GM23338 (cell line): ENCODE measurements at regions not wholly inside any gene's neighbourhood (a gene's known extent, or its start where the extent isn't known, plus 50 kb on each side); places are given as distances from the start of the nearest gene placed in this dataset.

ENCODE experiments used
- ATAC-seq: fragments of 200-7000 bp; cut with Tn5 transposase; 3 replicates; pipeline ENCODE4 v1.9.1; 2020
- DNase-seq: peaks from one replicate; pipeline ENCODE4 v3.0.0-alpha.2; 2015; ENCODE audit warnings: low spot score
- H2AFZ ChIP-seq: fragments of 200-600 bp; sonication (generic); 2 replicates; pipeline ENCODE4 v1.8.0; 2016; ENCODE audit warnings: antibody characterized with exemption, mild to moderate bottlenecking, moderate library complexity
- H3F3A ChIP-seq: fragments of 200-600 bp; sonication (generic); replicated peaks from 2 replicates; pipeline ENCODE4 v1.8.0; 2017; ENCODE audit warnings: antibody characterized with exemption, mixed run types, low read depth
- H3K27ac ChIP-seq: fragments of 200-600 bp; sonication (generic); 2 replicates; pipeline ENCODE4 v1.6.1; 2016; ENCODE audit warnings: low read depth
- H3K27me3 ChIP-seq: fragments of 200-600 bp; sonication (generic); 2 replicates; pipeline ENCODE4 v1.8.0; 2016; ENCODE audit warnings: mild to moderate bottlenecking, mixed run types, moderate library complexity; ENCODE audit not compliant: insufficient read depth
- H3K36me3 ChIP-seq: fragments of 200-600 bp; sonication (generic); 2 replicates; pipeline ENCODE4 v1.8.0; 2016; ENCODE audit warnings: mild to moderate bottlenecking; ENCODE audit not compliant: insufficient read depth
- H3K4me1 ChIP-seq: fragments of 200-600 bp; sonication (generic); 2 replicates; pipeline ENCODE4 v1.8.0; 2016; ENCODE audit warnings: mild to moderate bottlenecking, moderate library complexity; ENCODE audit not compliant: insufficient read depth
- H3K4me2 ChIP-seq: fragments of 200-600 bp; sonication (generic); 2 replicates; pipeline ENCODE4 v1.7.1; 2017; ENCODE audit warnings: mixed run types
- H3K4me3 ChIP-seq: fragments of 200-600 bp; sonication (generic); 2 replicates; pipeline ENCODE4 v1.6.1; 2016; ENCODE audit warnings: mixed run types
- H3K79me2 ChIP-seq: fragments of 200-600 bp; sonication (generic); replicated peaks from 2 replicates; pipeline ENCODE4 v1.8.0; 2017; ENCODE audit warnings: mild to moderate bottlenecking; ENCODE audit not compliant: insufficient read depth
- H3K9me2 ChIP-seq: fragments of 200-600 bp; sonication (generic); 2 replicates; pipeline ENCODE4 v1.8.0; 2017; ENCODE audit not compliant: insufficient read depth
- H4K20me1 ChIP-seq: fragments of 200-600 bp; sonication (generic); replicated peaks from 2 replicates; pipeline ENCODE4 v1.8.0; 2017; ENCODE audit warnings: mild to moderate bottlenecking; ENCODE audit not compliant: insufficient read depth
- H3K27ac Mint-ChIP-seq: 2 replicates; pipeline ENCODE4 v1.8.0; 2020; ENCODE audit warnings: inconsistent platforms, mild to moderate bottlenecking, moderate library complexity, mixed read lengths
- H3K27me3 Mint-ChIP-seq: 3 replicates; pipeline ENCODE4 v1.8.0; 2022; ENCODE audit warnings: low read depth, mild to moderate bottlenecking, moderate library complexity, mixed read lengths, inconsistent platforms; ENCODE audit not compliant: insufficient read depth, poor library complexity
- H3K36me3 Mint-ChIP-seq: 3 replicates; pipeline ENCODE4 v1.8.0; 2021; ENCODE audit warnings: low read depth, mild to moderate bottlenecking, inconsistent platforms, moderate library complexity, mixed read lengths
- H3K4me1 Mint-ChIP-seq: 3 replicates; pipeline ENCODE4 v1.8.0; 2020; ENCODE audit warnings: mild to moderate bottlenecking, inconsistent platforms, mixed read lengths
- H3K4me3 Mint-ChIP-seq: 3 replicates; pipeline ENCODE4 v1.8.0; 2021; ENCODE audit warnings: moderate library complexity, mild to moderate bottlenecking, inconsistent platforms, mixed read lengths
- H3K9me3 Mint-ChIP-seq: 3 replicates; pipeline ENCODE4 v1.8.0; 2020; ENCODE audit warnings: moderate library complexity, mild to moderate bottlenecking, inconsistent platforms, mixed read lengths
- CREB1 ChIP-seq: fragments of 250-450 bp; sonication (Bioruptor Pico); IDR thresholded peaks from 2 replicates; pipeline ENCODE4 v1.5.0; 2020; ENCODE audit warnings: low read depth, mild to moderate bottlenecking, moderate library complexity
- EZH2phosphoT487 ChIP-seq: fragments of 200-600 bp; sonication (generic); IDR thresholded peaks from one replicate; pipeline ENCODE4 v1.8.1; 2018; ENCODE audit warnings: antibody characterized with exemption; ENCODE audit not compliant: unreplicated experiment
- JUNB ChIP-seq: IDR thresholded peaks from one replicate; pipeline ENCODE4 v1.6.1; 2016; ENCODE audit warnings: antibody characterized with exemption; ENCODE audit not compliant: unreplicated experiment
- NANOG ChIP-seq: IDR thresholded peaks from 2 replicates; pipeline ENCODE4 v1.6.1; 2016; ENCODE audit warnings: antibody characterized with exemption, borderline replicate concordance
- POLR2AphosphoS5 ChIP-seq: IDR thresholded peaks from 2 replicates; pipeline ENCODE4 v1.6.1; 2016; ENCODE audit warnings: antibody characterized with exemption, low read depth
- STAT1 ChIP-seq: IDR thresholded peaks from one replicate; pipeline ENCODE4 v1.6.1; 2016; ENCODE audit warnings: antibody characterized with exemption; ENCODE audit not compliant: unreplicated experiment
- ZNF114 ChIP-seq: fragments of 250-450 bp; sonication (Bioruptor Pico); IDR thresholded peaks from 2 replicates; pipeline ENCODE4 v1.5.0; 2020; ENCODE audit warnings: mild to moderate bottlenecking, moderate library complexity
- ZNF331 ChIP-seq: fragments of 250-450 bp; sonication (Bioruptor Pico); IDR thresholded peaks from 2 replicates; pipeline ENCODE4 v1.5.0; 2020; ENCODE audit warnings: low read depth, mild to moderate bottlenecking, moderate library complexity
- TF ChIP-seq, protein P1 (sequence below): IDR thresholded peaks from 2 replicates; pipeline ENCODE4 v1.6.1; 2016; ENCODE audit warnings: antibody characterized with exemption
- TF ChIP-seq, protein P2 (sequence below): fragments of 250-450 bp; sonication (Bioruptor Pico); IDR thresholded peaks from 2 replicates; pipeline ENCODE4 v1.5.0; 2020; ENCODE audit warnings: mild to moderate bottlenecking, moderate library complexity
- TF ChIP-seq, protein P3 (sequence below), 2 experiments: fragments of 200-600 bp in 1 of 2; sonication (generic) in 1 of 2; conservative IDR thresholded peaks; 2 replicates each; pipeline versions ENCODE4 v1.5.1 to v1.6.1; 2016 to 2017; ENCODE audit warnings: antibody characterized with exemption in 2 of 2, low read depth in 2 of 2, mild to moderate bottlenecking in 2 of 2, moderate library complexity in 1 of 2

DNA sequence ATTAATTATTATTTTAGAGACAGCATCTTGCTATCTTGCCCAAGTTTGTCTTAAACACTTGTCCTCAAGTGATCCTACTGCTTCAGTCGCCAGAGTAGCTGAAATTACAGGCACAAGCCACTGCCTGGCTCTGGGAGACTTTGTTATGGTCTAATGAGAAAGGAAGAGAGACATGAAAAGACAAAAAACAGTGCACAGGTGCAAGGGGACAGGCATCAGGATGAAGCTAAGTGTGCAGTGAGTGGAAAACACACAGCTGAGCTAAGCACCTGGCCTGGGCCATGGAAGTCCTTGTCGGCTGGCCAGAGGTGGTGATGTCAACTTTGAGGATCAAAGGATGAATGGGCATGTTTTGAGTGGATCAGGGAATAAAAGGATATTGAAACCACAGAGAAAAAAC lies 102.7 kb downstream of the HS3ST1 start:
- H3K4me2 ChIP-seq, result no peak overlapping the region
- H3K36me3 ChIP-seq, result peaks cover 18% of the 10 kb centered on the region
- no peak for TF ChIP-seq STAT1
- no peak overlapping the region for H3K27ac ChIP-seq
- no peak overlapping the region for H3K27ac Mint-ChIP-seq
- H2AFZ ChIP-seq, result no peak overlapping the region
- no peaks in the 10 kb centered on the region for H3K4me1 Mint-ChIP-seq
- H3K4me3 Mint-ChIP-seq, result no peak overlapping the region
- ATAC-seq (no peak), DNase-seq (no peak)
- no peaks in the 10 kb centered on the region for H3K4me1 ChIP-seq
- H3K79me2 ChIP-seq, result no peaks in the 10 kb centered on the region
- no peak overlapping the region for H3K4me3 ChIP-seq
- H3K9me2 ChIP-seq, result no peaks in the 10 kb centered on the region
- H3K27me3 Mint-ChIP-seq, result no peaks in the 10 kb centered on the region
- H3F3A ChIP-seq, result no peaks in the 10 kb centered on the region
- H3K36me3 Mint-ChIP-seq, result peaks cover 36% of the 10 kb centered on the region
- H3K9me3 Mint-ChIP-seq, result peaks cover 41% of the 10 kb centered on the region
- H4K20me1 ChIP-seq, result no peaks in the 10 kb centered on the region
- H3K27me3 ChIP-seq, result no peaks in the 10 kb centered on the region

DNA sequence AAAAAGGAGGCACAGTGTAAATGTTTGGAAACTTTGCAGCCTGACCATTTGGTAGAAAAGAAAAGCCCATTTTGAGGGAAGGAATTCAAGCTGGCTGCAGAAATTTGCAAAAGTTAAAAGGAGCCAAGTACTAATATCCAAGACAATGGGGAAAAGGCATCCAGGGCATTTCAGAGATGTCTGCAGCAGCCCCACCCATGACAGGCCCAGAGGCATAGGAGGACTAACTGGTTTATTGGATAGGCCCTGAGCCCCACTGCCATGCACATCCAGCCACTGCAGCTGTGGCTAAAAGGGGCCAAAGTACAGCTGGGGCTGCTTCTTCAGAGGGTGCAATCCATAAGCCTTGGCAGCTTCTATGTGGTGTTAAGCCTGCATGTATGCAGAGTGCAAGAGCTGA lies 104.9 kb downstream of the HS3ST1 start:
- Mint-ChIP-seq H3K27me3 (no peaks in the 10 kb centered on the region), H3K27ac (no peak overlapping the region), H3K4me1 (no peaks in the 10 kb centered on the region), H3K36me3 (peaks cover 36% of the 10 kb centered on the region), H3K4me3 (no peak overlapping the region), H3K9me3 (peaks cover 46% of the 10 kb centered on the region)
- Histone ChIP-seq H3K36me3 (peaks cover 18% of the 10 kb centered on the region), H3K4me2 (no peak overlapping the region), H3K4me1 (no peaks in the 10 kb centered on the region), H3K79me2 (no peaks in the 10 kb centered on the region), H3K27ac (no peak overlapping the region), H3K27me3 (no peaks in the 10 kb centered on the region), H2AFZ (no peak overlapping the region), H4K20me1 (no peaks in the 10 kb centered on the region), H3F3A (no peaks in the 10 kb centered on the region), H3K9me2 (no peaks in the 10 kb centered on the region), H3K4me3 (no peak overlapping the region)
- peak; percentile 27 for DNase-seq
- ATAC-seq, result no peak
- TF ChIP-seq, protein P1, sequence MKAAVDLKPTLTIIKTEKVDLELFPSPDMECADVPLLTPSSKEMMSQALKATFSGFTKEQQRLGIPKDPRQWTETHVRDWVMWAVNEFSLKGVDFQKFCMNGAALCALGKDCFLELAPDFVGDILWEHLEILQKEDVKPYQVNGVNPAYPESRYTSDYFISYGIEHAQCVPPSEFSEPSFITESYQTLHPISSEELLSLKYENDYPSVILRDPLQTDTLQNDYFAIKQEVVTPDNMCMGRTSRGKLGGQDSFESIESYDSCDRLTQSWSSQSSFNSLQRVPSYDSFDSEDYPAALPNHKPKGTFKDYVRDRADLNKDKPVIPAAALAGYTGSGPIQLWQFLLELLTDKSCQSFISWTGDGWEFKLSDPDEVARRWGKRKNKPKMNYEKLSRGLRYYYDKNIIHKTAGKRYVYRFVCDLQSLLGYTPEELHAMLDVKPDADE, result no peak
- TF ChIP-seq NANOG (no peak), ZNF331 (no peak), CREB1 (CRISPR knock-in tag) (no peak), EZH2phosphoT487 (no peak), POLR2AphosphoS5 (no peak), JUNB (no peak), STAT1 (no peak), ZNF114 (CRISPR knock-in tag) (no peak)
- TF ChIP-seq, protein P2, sequence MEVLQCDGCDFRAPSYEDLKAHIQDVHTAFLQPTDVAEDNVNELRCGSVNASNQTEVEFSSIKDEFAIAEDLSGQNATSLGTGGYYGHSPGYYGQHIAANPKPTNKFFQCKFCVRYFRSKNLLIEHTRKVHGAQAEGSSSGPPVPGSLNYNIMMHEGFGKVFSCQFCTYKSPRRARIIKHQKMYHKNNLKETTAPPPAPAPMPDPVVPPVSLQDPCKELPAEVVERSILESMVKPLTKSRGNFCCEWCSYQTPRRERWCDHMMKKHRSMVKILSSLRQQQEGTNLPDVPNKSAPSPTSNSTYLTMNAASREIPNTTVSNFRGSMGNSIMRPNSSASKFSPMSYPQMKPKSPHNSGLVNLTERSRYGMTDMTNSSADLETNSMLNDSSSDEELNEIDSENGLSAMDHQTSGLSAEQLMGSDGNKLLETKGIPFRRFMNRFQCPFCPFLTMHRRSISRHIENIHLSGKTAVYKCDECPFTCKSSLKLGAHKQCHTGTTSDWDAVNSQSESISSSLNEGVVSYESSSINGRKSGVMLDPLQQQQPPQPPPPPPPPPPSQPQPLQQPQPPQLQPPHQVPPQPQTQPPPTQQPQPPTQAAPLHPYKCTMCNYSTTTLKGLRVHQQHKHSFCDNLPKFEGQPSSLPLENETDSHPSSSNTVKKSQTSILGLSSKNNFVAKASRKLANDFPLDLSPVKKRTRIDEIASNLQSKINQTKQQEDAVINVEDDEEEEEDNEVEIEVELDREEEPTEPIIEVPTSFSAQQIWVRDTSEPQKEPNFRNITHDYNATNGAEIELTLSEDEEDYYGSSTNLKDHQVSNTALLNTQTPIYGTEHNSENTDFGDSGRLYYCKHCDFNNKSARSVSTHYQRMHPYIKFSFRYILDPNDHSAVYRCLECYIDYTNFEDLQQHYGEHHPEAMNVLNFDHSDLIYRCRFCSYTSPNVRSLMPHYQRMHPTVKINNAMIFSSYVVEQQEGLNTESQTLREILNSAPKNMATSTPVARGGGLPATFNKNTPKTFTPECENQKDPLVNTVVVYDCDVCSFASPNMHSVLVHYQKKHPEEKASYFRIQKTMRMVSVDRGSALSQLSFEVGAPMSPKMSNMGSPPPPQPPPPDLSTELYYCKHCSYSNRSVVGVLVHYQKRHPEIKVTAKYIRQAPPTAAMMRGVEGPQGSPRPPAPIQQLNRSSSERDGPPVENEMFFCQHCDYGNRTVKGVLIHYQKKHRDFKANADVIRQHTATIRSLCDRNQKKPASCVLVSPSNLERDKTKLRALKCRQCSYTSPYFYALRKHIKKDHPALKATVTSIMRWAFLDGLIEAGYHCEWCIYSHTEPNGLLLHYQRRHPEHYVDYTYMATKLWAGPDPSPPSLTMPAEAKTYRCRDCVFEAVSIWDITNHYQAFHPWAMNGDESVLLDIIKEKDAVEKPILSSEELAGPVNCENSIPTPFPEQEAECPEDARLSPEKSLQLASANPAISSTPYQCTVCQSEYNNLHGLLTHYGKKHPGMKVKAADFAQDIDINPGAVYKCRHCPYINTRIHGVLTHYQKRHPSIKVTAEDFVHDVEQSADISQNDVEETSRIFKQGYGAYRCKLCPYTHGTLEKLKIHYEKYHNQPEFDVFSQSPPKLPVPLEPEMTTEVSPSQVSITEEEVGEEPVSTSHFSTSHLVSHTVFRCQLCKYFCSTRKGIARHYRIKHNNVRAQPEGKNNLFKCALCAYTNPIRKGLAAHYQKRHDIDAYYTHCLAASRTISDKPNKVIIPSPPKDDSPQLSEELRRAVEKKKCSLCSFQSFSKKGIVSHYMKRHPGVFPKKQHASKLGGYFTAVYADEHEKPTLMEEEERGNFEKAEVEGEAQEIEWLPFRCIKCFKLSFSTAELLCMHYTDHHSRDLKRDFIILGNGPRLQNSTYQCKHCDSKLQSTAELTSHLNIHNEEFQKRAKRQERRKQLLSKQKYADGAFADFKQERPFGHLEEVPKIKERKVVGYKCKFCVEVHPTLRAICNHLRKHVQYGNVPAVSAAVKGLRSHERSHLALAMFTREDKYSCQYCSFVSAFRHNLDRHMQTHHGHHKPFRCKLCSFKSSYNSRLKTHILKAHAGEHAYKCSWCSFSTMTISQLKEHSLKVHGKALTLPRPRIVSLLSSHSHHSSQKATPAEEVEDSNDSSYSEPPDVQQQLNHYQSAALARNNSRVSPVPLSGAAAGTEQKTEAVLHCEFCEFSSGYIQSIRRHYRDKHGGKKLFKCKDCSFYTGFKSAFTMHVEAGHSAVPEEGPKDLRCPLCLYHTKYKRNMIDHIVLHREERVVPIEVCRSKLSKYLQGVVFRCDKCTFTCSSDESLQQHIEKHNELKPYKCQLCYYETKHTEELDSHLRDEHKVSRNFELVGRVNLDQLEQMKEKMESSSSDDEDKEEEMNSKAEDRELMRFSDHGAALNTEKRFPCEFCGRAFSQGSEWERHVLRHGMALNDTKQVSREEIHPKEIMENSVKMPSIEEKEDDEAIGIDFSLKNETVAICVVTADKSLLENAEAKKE (CRISPR knock-in tag), result no peak
- TF ChIP-seq, protein P3, sequence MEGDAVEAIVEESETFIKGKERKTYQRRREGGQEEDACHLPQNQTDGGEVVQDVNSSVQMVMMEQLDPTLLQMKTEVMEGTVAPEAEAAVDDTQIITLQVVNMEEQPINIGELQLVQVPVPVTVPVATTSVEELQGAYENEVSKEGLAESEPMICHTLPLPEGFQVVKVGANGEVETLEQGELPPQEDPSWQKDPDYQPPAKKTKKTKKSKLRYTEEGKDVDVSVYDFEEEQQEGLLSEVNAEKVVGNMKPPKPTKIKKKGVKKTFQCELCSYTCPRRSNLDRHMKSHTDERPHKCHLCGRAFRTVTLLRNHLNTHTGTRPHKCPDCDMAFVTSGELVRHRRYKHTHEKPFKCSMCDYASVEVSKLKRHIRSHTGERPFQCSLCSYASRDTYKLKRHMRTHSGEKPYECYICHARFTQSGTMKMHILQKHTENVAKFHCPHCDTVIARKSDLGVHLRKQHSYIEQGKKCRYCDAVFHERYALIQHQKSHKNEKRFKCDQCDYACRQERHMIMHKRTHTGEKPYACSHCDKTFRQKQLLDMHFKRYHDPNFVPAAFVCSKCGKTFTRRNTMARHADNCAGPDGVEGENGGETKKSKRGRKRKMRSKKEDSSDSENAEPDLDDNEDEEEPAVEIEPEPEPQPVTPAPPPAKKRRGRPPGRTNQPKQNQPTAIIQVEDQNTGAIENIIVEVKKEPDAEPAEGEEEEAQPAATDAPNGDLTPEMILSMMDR (conservative IDR thresholded peaks at IDR 0.05; ENCODE audit: low read depth in 2 of 2), result no peak
